BLaER1 treated with 17β-estradiol and CSF1 and Interleukin-3, amounts not matched to agents 10 nM and 100 nM (cell line): ENCODE measurements at regions not wholly inside any gene's neighbourhood (a gene's known extent, or its start where the extent isn't known, plus 50 kb on each side); places are given as distances from the start of the nearest gene placed in this dataset.

Experiments
- H3K27ac ChIP-seq, 11 experiments: shearing (Covaris generic); formaldehyde crosslinking; 2 replicates each; pipeline ENCODE4 v1.8.1; 2022
- H3K27me3 ChIP-seq, 11 experiments: shearing (Covaris generic); formaldehyde crosslinking; 2 replicates each; pipeline ENCODE4 v1.8.1; 2022
- H3K36me3 ChIP-seq, 11 experiments: shearing (Covaris generic); formaldehyde crosslinking; 2 replicates each; pipeline ENCODE4 v1.8.1; 2022
- H3K4me1 ChIP-seq, 10 experiments: shearing (Covaris generic); formaldehyde crosslinking; 2 replicates each; pipeline ENCODE4 v1.8.1; 2022
- H3K4me2 ChIP-seq, 11 experiments: shearing (Covaris generic); formaldehyde crosslinking; 2 replicates each; pipeline ENCODE4 v1.8.1; 2022
- H3K4me3 ChIP-seq, 10 experiments: shearing (Covaris generic); formaldehyde crosslinking; 2 replicates each; pipeline ENCODE4 v1.8.1; 2022
- H3K9ac ChIP-seq, 11 experiments: shearing (Covaris generic); formaldehyde crosslinking; 2 replicates each; pipeline ENCODE4 v1.8.1; 2022
- H3K9me3 ChIP-seq, 11 experiments: shearing (Covaris generic); formaldehyde crosslinking; replicated peaks in 1 of 11; 2 replicates each; pipeline ENCODE4 v1.8.1; 2022
- H4K20me1 ChIP-seq, 11 experiments: shearing (Covaris generic); formaldehyde crosslinking; 2 replicates each; pipeline ENCODE4 v1.8.1; 2022
- Cebpa-rat ChIP-seq, 11 experiments: shearing (Covaris generic); IDR thresholded peaks; 2 replicates each; pipeline ENCODE4 v1.8.1; 2022

- no peak overlapping the region for H3K4me2 ChIP-seq
- H3K27me3 ChIP-seq = no peaks in the 10 kb centered on the region
- H3K9ac ChIP-seq = no peak overlapping the region
- no peak overlapping the region for H3K4me3 ChIP-seq
- no peaks in the 10 kb centered on the region for H4K20me1 ChIP-seq
- H3K27ac ChIP-seq = no peak overlapping the region
- no peak for TF ChIP-seq Cebpa-rat (IDR thresholded peaks at IDR 0.05)
- H3K36me3 ChIP-seq = no peaks in the 10 kb centered on the region
- H3K9me3 ChIP-seq = no peaks in the 10 kb centered on the region
- H3K4me1 ChIP-seq = peaks cover 0 to 10% (median 0%) of the 10 kb centered on the region in 10 experiments; a peak in 2 of 20 replicates
These were observed 81.6 kb downstream of the GJD2 start for GRCh38 chr15:34673241-34673640.

- peak overlapping the region; percentile 47 to 80 (median 66) for H3K4me2 ChIP-seq
- no peak overlapping the region for H3K4me3 ChIP-seq
- peaks cover 9 to 19% (median 16%) of the 10 kb centered on the region in 10 experiments for H3K4me1 ChIP-seq
- no peaks in the 10 kb centered on the region for H3K36me3 ChIP-seq
- no peaks in the 10 kb centered on the region for H4K20me1 ChIP-seq
- no peak for TF ChIP-seq Cebpa-rat (IDR thresholded peaks at IDR 0.05)
- H3K27me3 ChIP-seq = no peaks in the 10 kb centered on the region
- H3K9me3 ChIP-seq = no peaks in the 10 kb centered on the region
- H3K9ac ChIP-seq = peak overlapping the region in 8 of 11 experiments; percentile 0 to 61 (median 40); a peak in 8 of 22 replicates
- H3K27ac ChIP-seq = peak overlapping the region in 10 of 11 experiments; percentile 19 to 63 (median 42); a peak in 16 of 22 replicates
These were observed 82.2 kb upstream of the GOLGA8B start for GRCh38 chr15:34665498-34666116.

- Histone ChIP-seq H3K36me3 (no peaks in the 10 kb centered on the region), H3K4me3 (no peak overlapping the region), H4K20me1 (no peaks in the 10 kb centered on the region), H3K27ac (no peak overlapping the region), H3K9ac (no peak overlapping the region), H3K4me2 (no peak overlapping the region), H3K9me3 (no peaks in the 10 kb centered on the region), H3K27me3 (no peaks in the 10 kb centered on the region), H3K4me1 (peaks cover 9 to 19% (median 16%) of the 10 kb centered on the region in 10 experiments)
- no peak for TF ChIP-seq Cebpa-rat (IDR thresholded peaks at IDR 0.05)
These were observed 81.0 kb upstream of the GOLGA8B start for GRCh38 chr15:34664418-34664817.

DNA sequence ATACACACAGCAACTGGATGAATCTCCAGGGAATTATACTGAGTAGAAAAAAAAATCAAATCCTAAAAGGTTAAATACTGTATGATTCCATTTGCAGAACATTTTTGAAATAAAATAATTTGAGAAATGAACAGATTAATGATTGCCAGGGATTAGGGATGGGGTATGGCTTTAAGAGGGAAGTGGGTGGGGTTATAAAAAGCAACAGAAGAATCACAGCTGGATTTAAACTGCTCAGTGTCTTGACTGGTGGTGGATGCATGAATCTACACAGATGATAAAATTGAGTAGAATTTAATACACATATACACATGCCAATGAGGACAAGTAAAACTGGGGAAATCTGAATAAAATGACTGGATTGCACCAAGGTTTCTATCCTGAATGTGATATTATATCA, 79.7 kb upstream of the GOLGA8B start:
- no peaks in the 10 kb centered on the region for H3K27me3 ChIP-seq
- no peaks in the 10 kb centered on the region for H3K36me3 ChIP-seq
- peaks cover 9 to 24% (median 18%) of the 10 kb centered on the region in 10 experiments for H3K4me1 ChIP-seq
- TF ChIP-seq Cebpa-rat (IDR thresholded peaks at IDR 0.05) = no peak
- H3K9ac ChIP-seq = no peak overlapping the region
- H3K4me2 ChIP-seq = no peak overlapping the region
- no peak overlapping the region for H3K4me3 ChIP-seq
- no peak overlapping the region for H3K27ac ChIP-seq
- no peaks in the 10 kb centered on the region for H3K9me3 ChIP-seq
- H4K20me1 ChIP-seq = no peaks in the 10 kb centered on the region

DNA sequence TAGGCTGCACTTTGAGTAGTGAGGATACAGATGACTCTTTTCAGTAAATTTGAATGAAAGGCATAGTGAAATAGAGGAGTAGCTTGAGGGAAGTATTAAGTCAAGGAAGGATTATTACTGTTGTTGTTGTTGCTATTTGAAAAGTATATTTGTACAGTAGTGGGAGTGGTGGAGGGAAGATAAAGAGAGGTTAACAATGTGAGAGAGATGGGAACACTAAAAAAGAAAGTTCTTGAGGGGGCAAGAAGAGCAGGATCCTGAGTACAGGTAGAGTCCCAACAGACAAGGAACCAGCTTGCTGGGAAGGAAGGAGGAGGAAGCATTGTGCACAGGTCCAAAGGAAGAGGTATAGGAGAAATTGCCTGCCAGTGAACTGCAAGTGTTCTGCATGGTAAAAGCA, 75.6 kb upstream of the GOLGA8B start:
- Histone ChIP-seq H3K4me3 (no peak overlapping the region), H3K9ac (no peak overlapping the region), H3K9me3 (peaks cover 0 to 21% (median 0%) of the 10 kb centered on the region in 11 experiments; a peak in 4 of 22 replicates), H3K27ac (no peak overlapping the region), H3K4me2 (no peak overlapping the region), H3K36me3 (no peaks in the 10 kb centered on the region), H3K27me3 (no peaks in the 10 kb centered on the region), H4K20me1 (no peaks in the 10 kb centered on the region), H3K4me1 (peaks cover 0 to 44% (median 0%) of the 10 kb centered on the region in 10 experiments; a peak in 5 of 20 replicates)
- TF ChIP-seq Cebpa-rat (IDR thresholded peaks at IDR 0.05) = no peak

DNA sequence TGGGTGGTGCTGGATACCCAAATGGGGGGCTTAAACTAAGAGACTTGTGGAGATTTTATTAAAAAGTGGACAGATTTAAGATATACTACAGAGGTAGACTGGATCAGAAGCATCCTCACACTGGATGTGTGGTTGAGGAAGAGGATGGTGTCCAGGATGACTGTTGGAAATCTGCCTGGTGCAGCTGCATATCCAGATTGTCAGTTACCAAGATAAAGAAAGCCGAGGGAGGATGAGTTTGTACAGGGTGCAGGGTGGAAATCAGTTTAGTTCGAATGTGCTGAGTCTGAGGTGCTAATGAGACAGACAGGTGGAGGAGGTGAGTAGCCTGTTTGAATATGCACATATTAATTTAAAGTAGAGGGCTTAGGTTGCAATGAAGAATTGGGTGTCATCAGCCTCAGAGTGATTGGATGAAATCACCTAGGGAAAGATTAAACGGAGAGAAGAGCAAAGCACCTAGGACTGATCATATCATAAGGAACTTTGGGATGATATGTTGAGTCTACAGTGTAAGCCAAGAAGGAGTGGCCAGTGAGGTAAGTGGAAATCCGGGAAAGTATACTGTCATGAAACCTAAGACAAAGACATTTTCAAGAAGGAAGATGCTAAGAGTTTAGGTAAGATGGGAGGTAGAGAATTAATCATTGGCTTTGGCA, 74.1 kb upstream of the GOLGA8B start:
- Histone ChIP-seq H3K36me3 (no peaks in the 10 kb centered on the region), H3K4me1 (peaks cover 0 to 51% (median 0%) of the 10 kb centered on the region in 10 experiments; a peak in 6 of 20 replicates), H3K27ac (0 out of 22 replicates have a peak overlapping the region, but pooled peaks of 1 of the 11 experiments have one; percentile 84), H3K9ac (no peak overlapping the region), H3K9me3 (peaks cover 0 to 32% (median 0%) of the 10 kb centered on the region in 11 experiments; a peak in 4 of 22 replicates), H3K4me3 (no peak overlapping the region), H3K4me2 (peak overlapping the region in 2 of 11 experiments; percentile 76 to 83; a peak in 3 of 22 replicates), H4K20me1 (no peaks in the 10 kb centered on the region), H3K27me3 (no peaks in the 10 kb centered on the region)
- no peak for TF ChIP-seq Cebpa-rat (IDR thresholded peaks at IDR 0.05)

DNA sequence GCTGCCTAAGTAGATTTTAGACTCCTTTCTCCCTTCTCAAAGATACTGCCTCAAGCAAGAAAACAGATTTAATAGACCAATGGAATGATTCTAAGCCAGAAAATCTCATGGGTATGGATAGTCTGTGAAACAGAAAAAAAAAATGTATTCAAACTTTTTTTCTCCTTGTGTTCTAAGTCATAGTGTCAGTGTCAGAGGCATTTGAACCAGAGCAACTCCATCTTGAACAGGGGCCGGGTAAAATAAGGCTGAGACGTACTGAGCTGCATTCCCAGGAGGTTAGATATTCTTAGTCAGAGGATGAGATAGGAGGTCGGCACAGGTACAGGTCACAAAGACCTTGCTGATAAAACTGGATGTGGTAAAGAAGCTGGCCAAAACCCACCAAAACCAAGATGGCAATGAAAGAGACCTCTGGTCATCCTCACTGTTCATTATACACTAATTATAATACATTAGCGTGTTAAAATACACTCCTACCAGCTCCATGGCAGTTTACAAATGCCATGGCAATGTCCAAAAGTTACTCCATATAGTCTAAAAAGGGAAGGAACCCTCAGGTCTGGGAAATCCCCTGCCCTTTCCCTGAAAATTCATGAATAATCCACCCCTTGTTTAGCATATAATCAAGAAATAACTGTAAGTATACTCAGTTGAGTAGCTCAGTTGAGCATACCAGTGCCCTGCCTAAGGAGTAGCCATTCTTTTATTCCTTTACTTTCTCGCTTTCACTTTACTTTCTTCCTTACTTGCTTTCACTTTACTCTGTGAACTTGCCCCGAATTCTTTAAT, 72.8 kb upstream of the GOLGA8B start:
- Histone ChIP-seq H4K20me1 (no peaks in the 10 kb centered on the region), H3K27ac (peak overlapping the region in 3 of 11 experiments; percentile 67 to 84 (median 67); a peak in 6 of 22 replicates), H3K27me3 (no peaks in the 10 kb centered on the region), H3K9ac (0 out of 22 replicates have a peak overlapping the region, but pooled peaks of 1 of the 11 experiments have one; percentile 20), H3K4me3 (0 out of 20 replicates have a peak overlapping the region, but pooled peaks of 1 of the 10 experiments have one; percentile 2), H3K4me2 (peak overlapping the region in 3 of 11 experiments; percentile 41 to 83 (median 76); a peak in 6 of 22 replicates), H3K4me1 (peaks cover 0 to 65% (median 0%) of the 10 kb centered on the region in 10 experiments; a peak in 6 of 20 replicates), H3K36me3 (no peaks in the 10 kb centered on the region), H3K9me3 (peaks cover 0 to 45% (median 0%) of the 10 kb centered on the region in 11 experiments; a peak in 4 of 22 replicates)
- no peak for TF ChIP-seq Cebpa-rat (IDR thresholded peaks at IDR 0.05)

GRCh38 chr15:34655326-34655725, 71.9 kb upstream of the GOLGA8B start:
- Histone ChIP-seq H3K36me3 (no peaks in the 10 kb centered on the region), H3K27ac (peak overlapping the region in 3 of 11 experiments; percentile 67 to 84 (median 67); a peak in 5 of 22 replicates), H3K4me3 (no peak overlapping the region), H3K4me1 (peaks cover 0 to 74% (median 0%) of the 10 kb centered on the region in 10 experiments; a peak in 6 of 20 replicates), H4K20me1 (no peaks in the 10 kb centered on the region), H3K9me3 (peaks cover 0 to 45% (median 0%) of the 10 kb centered on the region in 11 experiments; a peak in 4 of 22 replicates), H3K4me2 (peak overlapping the region in 3 of 11 experiments; percentile 41 to 83 (median 76); a peak in 5 of 22 replicates), H3K9ac (0 out of 22 replicates have a peak overlapping the region, but pooled peaks of 1 of the 11 experiments have one; percentile 20), H3K27me3 (no peaks in the 10 kb centered on the region)
- no peak for TF ChIP-seq Cebpa-rat (IDR thresholded peaks at IDR 0.05)
